ENCODE measurements at regions not wholly inside any gene's neighbourhood (a gene's known extent, or its start where the extent isn't known, plus 50 kb on each side); places are given as distances from the start of the nearest gene placed in this dataset.

DNA sequence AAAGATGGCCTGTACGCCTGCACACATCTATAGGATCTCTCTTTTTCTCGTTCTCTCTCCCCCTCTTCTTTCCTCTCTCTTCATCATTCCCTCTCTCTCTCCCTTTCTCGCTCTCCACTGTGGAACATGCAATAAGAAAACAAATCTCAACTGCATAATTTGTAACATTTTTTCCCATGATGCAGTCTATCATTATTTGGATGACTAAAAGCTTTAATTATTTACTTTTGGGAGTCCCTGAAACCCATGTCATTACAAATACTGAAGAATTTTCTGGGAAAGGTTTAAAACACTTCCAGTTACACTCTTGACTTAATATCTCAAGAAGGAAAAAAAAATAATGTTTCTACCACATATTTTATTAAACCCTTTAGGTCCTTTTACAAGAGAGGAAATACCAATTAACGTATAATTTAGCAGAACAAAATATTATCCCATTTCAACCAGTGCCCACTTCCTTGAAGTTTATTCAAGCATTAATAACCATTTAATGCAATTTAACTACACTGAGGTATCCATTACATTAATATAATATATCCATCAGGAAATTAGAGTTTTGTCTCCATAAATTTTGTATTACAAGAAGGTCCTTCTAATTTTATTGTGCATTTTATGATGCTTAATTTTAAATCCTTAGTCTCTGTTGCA is 1615.2 kb upstream of the ACVR2A start:
- intact Hi-C loops (cut with micrococcal nuclease; ENCODE audit: unreplicated experiment): no loop called here
- in situ Hi-C loops (cut with HindIII; ENCODE audit: low pct_unique_long_range_greater_than_20kb, low sequenced_read_pairs): no loop called here
- Histone ChIP-seq H3K4me1 (ENCODE audit: control insufficient read depth, insufficient read depth, low read length) (no peaks in the 10 kb centered on the region), H3K9me3 (ENCODE audit: control insufficient read depth, insufficient read depth, low read depth, low read length) (no peaks in the 10 kb centered on the region), H3K36me3 (ENCODE audit: control insufficient read depth, insufficient read depth, low read length) (no peaks in the 10 kb centered on the region), H3K27ac (ENCODE audit: low read length) (no peak overlapping the region), H3K27me3 (ENCODE audit: control insufficient read depth, insufficient read depth, low read length) (no peaks in the 10 kb centered on the region), H3K4me3 (ENCODE audit: low read depth in 2 of 2, low read length in 2 of 2) (no peak overlapping the region)
- DNase-seq (ENCODE audit: low read depth, low spot score): no peak
- no peak for ATAC-seq
- no TSS peak for BruUV-seq (replicated peaks)
- TF ChIP-seq POLR2AphosphoS5 (IDR thresholded peaks at IDR 0.05; ENCODE audit: low read depth, low read length) (no peak), SIN3A (IDR thresholded peaks at IDR 0.05; ENCODE audit: borderline replicate concordance, insufficient read depth, low read depth, low read length) (no peak), CTCF (IDR thresholded peaks at IDR 0.05) (no peak), TCF7L2 (IDR thresholded peaks at IDR 0.05; ENCODE audit: low read depth, low read length) (no peak)
- TF ChIP-seq, protein P1, sequence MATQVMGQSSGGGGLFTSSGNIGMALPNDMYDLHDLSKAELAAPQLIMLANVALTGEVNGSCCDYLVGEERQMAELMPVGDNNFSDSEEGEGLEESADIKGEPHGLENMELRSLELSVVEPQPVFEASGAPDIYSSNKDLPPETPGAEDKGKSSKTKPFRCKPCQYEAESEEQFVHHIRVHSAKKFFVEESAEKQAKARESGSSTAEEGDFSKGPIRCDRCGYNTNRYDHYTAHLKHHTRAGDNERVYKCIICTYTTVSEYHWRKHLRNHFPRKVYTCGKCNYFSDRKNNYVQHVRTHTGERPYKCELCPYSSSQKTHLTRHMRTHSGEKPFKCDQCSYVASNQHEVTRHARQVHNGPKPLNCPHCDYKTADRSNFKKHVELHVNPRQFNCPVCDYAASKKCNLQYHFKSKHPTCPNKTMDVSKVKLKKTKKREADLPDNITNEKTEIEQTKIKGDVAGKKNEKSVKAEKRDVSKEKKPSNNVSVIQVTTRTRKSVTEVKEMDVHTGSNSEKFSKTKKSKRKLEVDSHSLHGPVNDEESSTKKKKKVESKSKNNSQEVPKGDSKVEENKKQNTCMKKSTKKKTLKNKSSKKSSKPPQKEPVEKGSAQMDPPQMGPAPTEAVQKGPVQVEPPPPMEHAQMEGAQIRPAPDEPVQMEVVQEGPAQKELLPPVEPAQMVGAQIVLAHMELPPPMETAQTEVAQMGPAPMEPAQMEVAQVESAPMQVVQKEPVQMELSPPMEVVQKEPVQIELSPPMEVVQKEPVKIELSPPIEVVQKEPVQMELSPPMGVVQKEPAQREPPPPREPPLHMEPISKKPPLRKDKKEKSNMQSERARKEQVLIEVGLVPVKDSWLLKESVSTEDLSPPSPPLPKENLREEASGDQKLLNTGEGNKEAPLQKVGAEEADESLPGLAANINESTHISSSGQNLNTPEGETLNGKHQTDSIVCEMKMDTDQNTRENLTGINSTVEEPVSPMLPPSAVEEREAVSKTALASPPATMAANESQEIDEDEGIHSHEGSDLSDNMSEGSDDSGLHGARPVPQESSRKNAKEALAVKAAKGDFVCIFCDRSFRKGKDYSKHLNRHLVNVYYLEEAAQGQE (IDR thresholded peaks at IDR 0.05; ENCODE audit: insufficient read depth in 1 of 2, low read depth in 2 of 2, low read length in 1 of 2): no peak
- ChIA-PET CTCF (no interaction called here), POLR2A (no interaction called here)

- H3K27me3 ChIP-seq (ENCODE audit: control insufficient read depth, insufficient read depth, low read length): no peaks in the 10 kb centered on the region
- no peaks in the 10 kb centered on the region for H3K4me1 ChIP-seq (ENCODE audit: control insufficient read depth, insufficient read depth, low read length)
- no peaks in the 10 kb centered on the region for H3K36me3 ChIP-seq (ENCODE audit: control insufficient read depth, insufficient read depth, low read length)
- DNase-seq (ENCODE audit: low read depth, low spot score) (no peak), ATAC-seq (no peak)
- in situ Hi-C loops (cut with HindIII; ENCODE audit: low pct_unique_long_range_greater_than_20kb, low sequenced_read_pairs) (no loop called here), intact Hi-C loops (cut with micrococcal nuclease; ENCODE audit: unreplicated experiment) (no loop called here)
- no peak overlapping the region for H3K4me3 ChIP-seq (ENCODE audit: low read depth in 2 of 2, low read length in 2 of 2)
- no peak for TF ChIP-seq POLR2AphosphoS5 (IDR thresholded peaks at IDR 0.05; ENCODE audit: low read depth, low read length)
- TF ChIP-seq, protein P1 (IDR thresholded peaks at IDR 0.05; ENCODE audit: insufficient read depth in 1 of 2, low read depth in 2 of 2, low read length in 1 of 2): no peak
- TF ChIP-seq SIN3A (IDR thresholded peaks at IDR 0.05; ENCODE audit: borderline replicate concordance, insufficient read depth, low read depth, low read length): no peak
- TF ChIP-seq CTCF (IDR thresholded peaks at IDR 0.05): no peak
- no peak for TF ChIP-seq TCF7L2 (IDR thresholded peaks at IDR 0.05; ENCODE audit: low read depth, low read length)
- CTCF ChIA-PET: no interaction called here
- POLR2A ChIA-PET: no interaction called here
- no TSS peak for BruUV-seq (replicated peaks)
- no peak overlapping the region for H3K27ac ChIP-seq (ENCODE audit: low read length)
- H3K9me3 ChIP-seq (ENCODE audit: control insufficient read depth, insufficient read depth, low read depth, low read length): no peaks in the 10 kb centered on the region
Measured at GRCh38 chr2:146228466-146229058, 1616.3 kb upstream of the ACVR2A start.
